Spleen (tissue), 11 donors: ENCODE measurements at regions not wholly inside any gene's neighbourhood (a gene's known extent, or its start where the extent isn't known, plus 50 kb on each side); places are given as distances from the start of the nearest gene placed in this dataset.
"Not testable (repeated sequence)": the region's sequence is repeated elsewhere in the genome, so short reads cannot be mapped to it uniquely, and the experiment has no call there.

Experiments
- DNase-seq: peaks from one replicate; pipeline ENCODE4 v3.0.0-alpha.2; 2020
- H3K27ac ChIP-seq, 8 donors: fragments of 200-600 bp; sonication (generic) in 7 of 8; 1 replicate in 4 of 8; 2 replicates in 4 of 8; pipeline versions ENCODE4 v1.5.0 to v1.8.0; 2016 to 2021; ENCODE audit warnings: inconsistent platforms in 4 of 8, mild to moderate bottlenecking in 4 of 8, moderate library complexity in 1 of 8
- H3K27me3 ChIP-seq, 7 donors: fragments of 200-600 bp; sonication (generic) in 6 of 7; replicated peaks in 1 of 7; 1 replicate in 4 of 7; 2 replicates in 3 of 7; pipeline versions ENCODE4 v1.5.0 to v1.8.0; 2016 to 2021; ENCODE audit warnings: inconsistent platforms in 3 of 7, mild to moderate bottlenecking in 1 of 7
- H3K36me3 ChIP-seq, 6 donors: fragments of 200-600 bp; sonication (generic) in 5 of 6; 1 replicate in 4 of 6; 2 replicates in 2 of 6; pipeline versions ENCODE4 v1.5.0 to v1.8.0; 2016 to 2021; ENCODE audit warnings: inconsistent platforms in 2 of 6
- H3K4me1 ChIP-seq, 6 donors: fragments of 200-600 bp; sonication (generic) in 5 of 6; 1 replicate in 3 of 6; 2 replicates in 3 of 6; pipeline versions ENCODE4 v1.5.0 to v1.8.0; 2016 to 2021; ENCODE audit warnings: inconsistent platforms in 3 of 6
- H3K4me3 ChIP-seq, 8 donors: fragments of 200-600 bp; sonication (generic) in 7 of 8; 1 replicate in 4 of 8; 2 replicates in 4 of 8; pipeline versions ENCODE4 v1.5.0 to v1.8.0; 2016 to 2021; ENCODE audit warnings: inconsistent platforms in 4 of 8, mild to moderate bottlenecking in 4 of 8, moderate library complexity in 2 of 8
- H3K9me3 ChIP-seq, 8 donors: fragments of 200-600 bp; sonication (generic) in 7 of 8; 1 replicate in 4 of 8; 2 replicates in 4 of 8; pipeline versions ENCODE4 v1.5.0 to v1.8.0; 2016 to 2021; ENCODE audit warnings: inconsistent platforms in 4 of 8
- CTCF ChIP-seq, 11 experiments: fragments of 200-600 bp in 7 of 11; fragments of 450-650 bp in 4 of 11; sonication (generic) in 4 of 11; IDR thresholded peaks in 8 of 11; conservative IDR thresholded peaks in 3 of 11; 1 replicate in 7 of 11; 2 replicates in 4 of 11; pipeline versions ENCODE4 v1.4.0 to v1.8.0; 2016 to 2021; ENCODE audit warnings: antibody characterized with exemption in 11 of 11, inconsistent platforms in 4 of 11, mild to moderate bottlenecking in 1 of 11
- POLR2A ChIP-seq, 3 donors: fragments of 450-650 bp; IDR thresholded peaks; one replicate each; pipeline ENCODE4 v1.5.1; 2017; ENCODE audit warnings: antibody characterized with exemption in 3 of 3, mild to moderate bottlenecking in 1 of 3
- POLR2AphosphoS5 ChIP-seq, 3 donors: sonication (generic); formaldehyde crosslinking; IDR thresholded peaks; one replicate each; pipeline ENCODE4 v1.5.1; 2017; ENCODE audit warnings: antibody characterized with exemption in 3 of 3
- WGBS, 5 donors: extraction: QIAGEN DNeasy Blood & Tissue Kit in 3 of 5; methylation state at CpG; one replicate each; pipeline versions ENCODE4 v1.1.5 to v1.1.7; 2013 to 2018; 5-methylcytosine and 5-hydroxymethylcytosine counted together
- intact Hi-C: fragments of 100-400 bp; cut with DNase I; formaldehyde crosslinking; loops from one replicate; pipeline ENCODE4 v1.15.0; 2023; ENCODE audit warnings: low total_unique reads
- donor health status: healthy with polysubstance abuse.
- donor health status: DM: no; HTN: no; CAD: no; lungs with moderate emphysema.
- donor health status: DM: no; HTN: no; CAD: no.
- donor health status: Bipolar disorder and iron deficiency.
- donor health status: healthy.
- donor health status: DM: no; HTN: no; CAD: no.
- donor health status: DM: yes; HTN: yes; CAD: no.

GRCh38 chr5:152642880-152643279 is 237.8 kb upstream of the NMUR2 start:
- Histone ChIP-seq H3K4me1 (no peaks in the 10 kb centered on the region), H3K27me3 (no peaks in the 10 kb centered on the region), H3K36me3 (no peaks in the 10 kb centered on the region), H3K27ac (no peak overlapping the region), H3K4me3 (no peak overlapping the region), H3K9me3 (no peaks in the 10 kb centered on the region)
- 53 to 72% (median 67%) methylated on average over 1 of the region's 1 CpG for WGBS, 5 donors
- DNase-seq, result no peak
- intact Hi-C loops, result no loop called here
- TF ChIP-seq POLR2AphosphoS5 (IDR thresholded peaks at IDR 0.05) (no peak), CTCF (IDR thresholded peaks at IDR 0.05 in 8 of 11, conservative IDR thresholded peaks at IDR 0.05 in 3 of 11) (no peak), POLR2A (IDR thresholded peaks at IDR 0.05) (no peak)

DNA sequence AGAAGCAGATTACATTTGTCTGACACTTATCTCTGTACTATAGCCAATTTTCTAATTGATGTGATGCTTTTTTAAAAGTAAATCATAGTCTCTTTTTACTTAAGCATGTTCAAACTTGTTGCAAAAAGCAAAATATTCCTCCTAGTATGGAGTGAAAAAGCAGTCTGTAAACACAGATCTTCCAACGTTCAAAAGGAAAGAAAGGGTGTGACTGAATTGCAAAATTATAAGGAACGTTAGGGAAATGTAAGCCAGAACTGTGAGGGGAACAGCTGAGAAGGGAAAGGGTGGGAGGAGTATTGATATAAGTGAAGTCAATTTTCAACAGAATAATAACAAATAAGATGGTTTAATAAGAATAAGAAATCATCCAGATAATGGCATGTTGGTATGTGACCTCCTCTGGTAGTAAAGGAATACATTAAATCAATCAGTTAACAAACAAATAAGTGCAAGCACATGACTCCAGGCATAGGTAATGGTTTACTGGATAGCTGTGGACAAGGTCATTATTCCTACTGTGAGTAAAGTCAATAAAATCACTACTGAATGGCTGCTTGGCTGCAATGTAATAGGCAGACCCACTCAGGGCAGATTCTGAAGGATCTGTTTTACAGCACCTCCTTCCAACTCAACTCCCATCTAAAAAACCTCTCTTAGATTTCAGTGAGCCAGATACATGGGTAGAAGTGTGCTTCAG is 239.1 kb upstream of the NMUR2 start:
- Histone ChIP-seq H3K36me3 (no peaks in the 10 kb centered on the region), H3K4me1 (no peaks in the 10 kb centered on the region), H3K9me3 (no peaks in the 10 kb centered on the region), H3K27ac (no peak overlapping the region), H3K27me3 (no peaks in the 10 kb centered on the region), H3K4me3 (no peak overlapping the region)
- TF ChIP-seq CTCF (IDR thresholded peaks at IDR 0.05 in 8 of 11, conservative IDR thresholded peaks at IDR 0.05 in 3 of 11) (no peak), POLR2A (IDR thresholded peaks at IDR 0.05) (no peak), POLR2AphosphoS5 (IDR thresholded peaks at IDR 0.05) (no peak)
- DNase-seq, result no peak
- intact Hi-C loops, result no loop called here
- WGBS, 5 donors, result 53 to 69% (median 62%) methylated on average over 2 of the region's 2 CpGs

DNA sequence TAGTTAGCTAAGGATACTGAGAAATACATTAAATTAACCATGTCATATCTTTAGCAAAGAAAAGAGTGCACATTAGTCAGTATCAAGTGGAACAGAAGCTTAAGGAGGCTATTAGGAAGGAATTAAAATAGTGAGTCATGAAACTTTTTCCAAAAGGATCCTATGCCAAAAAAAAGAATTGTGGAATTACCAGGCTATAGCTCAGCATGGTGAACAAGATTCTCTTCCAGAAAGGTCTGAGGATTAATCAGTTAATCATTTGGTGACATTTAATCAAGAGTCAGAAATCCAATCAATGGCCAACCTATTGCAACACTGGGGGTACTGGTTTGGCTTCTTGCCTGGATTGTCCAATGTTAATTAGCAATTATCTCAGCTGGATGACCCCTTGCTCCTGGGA is 244.5 kb upstream of the NMUR2 start:
- Histone ChIP-seq H3K9me3 (no peaks in the 10 kb centered on the region), H3K27ac (no peak overlapping the region), H3K36me3 (no peaks in the 10 kb centered on the region), H3K4me1 (no peaks in the 10 kb centered on the region), H3K27me3 (no peaks in the 10 kb centered on the region), H3K4me3 (no peak overlapping the region)
- TF ChIP-seq CTCF (IDR thresholded peaks at IDR 0.05 in 8 of 11, conservative IDR thresholded peaks at IDR 0.05 in 3 of 11), result no peak
- no peak for TF ChIP-seq POLR2AphosphoS5 (IDR thresholded peaks at IDR 0.05)
- TF ChIP-seq POLR2A (IDR thresholded peaks at IDR 0.05), result no peak
- intact Hi-C loops, result no loop called here
- DNase-seq, result no peak

- WGBS, 5 donors, result 64 to 78% (median 68%) methylated on average over 3 of the region's 3 CpGs
- no peak overlapping the region for H3K27ac ChIP-seq
These were observed 245.3 kb upstream of the NMUR2 start for GRCh38 chr5:152650413-152650812.

DNA sequence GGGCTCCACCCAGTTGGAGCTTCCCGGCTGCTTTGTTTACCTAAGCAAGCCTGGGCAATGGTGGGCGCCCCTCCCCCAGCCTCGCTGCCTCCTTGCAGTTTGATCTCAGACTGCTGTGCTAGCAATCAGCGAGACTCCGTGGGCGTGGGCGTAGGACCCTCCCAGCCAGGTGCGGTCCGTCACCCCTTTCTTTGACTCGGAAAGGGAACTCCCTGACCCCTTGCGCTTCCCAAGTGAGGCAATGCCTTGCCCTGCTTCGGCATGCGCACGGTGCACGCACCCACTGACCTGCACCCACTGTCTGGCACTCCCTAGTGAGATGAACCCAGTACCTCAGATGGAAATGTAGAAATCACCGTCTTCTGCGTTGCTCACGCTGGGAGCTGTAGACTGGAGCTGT is 254.4 kb upstream of the NMUR2 start:
- H3K27me3 ChIP-seq, H3K4me3 ChIP-seq, H3K27ac ChIP-seq, intact Hi-C loops, H3K36me3 ChIP-seq, H3K4me1 ChIP-seq, H3K9me3 ChIP-seq: not testable (repeated sequence)
- 74 to 85% (median 80%) methylated on average over 16 to 18 of the region's 18 CpGs for WGBS, 5 donors
- DNase-seq, result peak; percentile 51

More at GRCh38 chr5:152650413-152650812, 245.3 kb upstream of the NMUR2 start:
- TF ChIP-seq CTCF (IDR thresholded peaks at IDR 0.05 in 8 of 11, conservative IDR thresholded peaks at IDR 0.05 in 3 of 11) (no peak), POLR2AphosphoS5 (IDR thresholded peaks at IDR 0.05) (no peak), POLR2A (IDR thresholded peaks at IDR 0.05) (no peak)
- intact Hi-C loops, result no loop called here
- H3K36me3 ChIP-seq, result no peaks in the 10 kb centered on the region
- H3K27me3 ChIP-seq, result no peaks in the 10 kb centered on the region
- no peak overlapping the region for H3K4me3 ChIP-seq
- no peaks in the 10 kb centered on the region for H3K9me3 ChIP-seq
- no peaks in the 10 kb centered on the region for H3K4me1 ChIP-seq
- DNase-seq, result no peak
